ENCODE measurements at regions not wholly inside any gene's neighbourhood (a gene's known extent, or its start where the extent isn't known, plus 50 kb on each side); places are given as distances from the start of the nearest gene placed in this dataset.

GRCh38 chr2:204494681-204495080 lies 50.6 kb upstream of the PARD3B start:
- no peak for DNase-seq

- DNase-seq, result no peak
Observed at GRCh38 chr2:204495381-204495780, 49.9 kb upstream of the PARD3B start.
